ENCODE measurements at regions not wholly inside any gene's neighbourhood (a gene's known extent, or its start where the extent isn't known, plus 50 kb on each side); places are given as distances from the start of the nearest gene placed in this dataset.

GRCh38 chr14:97381309-97381708 is 584.1 kb downstream of the VRK1 start:
- Histone ChIP-seq H3K36me3 (no peaks in the 10 kb centered on the region), H3K4me1 (replicated peaks) (no peaks in the 10 kb centered on the region), H3K9me3 (no peaks in the 10 kb centered on the region), H3K27ac (no peak overlapping the region), H3K27me3 (replicated peaks; ENCODE audit: insufficient read depth) (no peaks in the 10 kb centered on the region), H3K4me3 (no peak overlapping the region)
- intact Hi-C loops (cut with DNase I): no loop called here
- 100% methylated on average over 1 of the region's 1 CpG for WGBS
- no peak for DNase-seq (ENCODE audit: low spot score)
- TF ChIP-seq CTCF (IDR thresholded peaks at IDR 0.05) (no peak), POLR2AphosphoS5 (IDR thresholded peaks at IDR 0.05) (no peak), POLR2A (IDR thresholded peaks at IDR 0.05) (no peak)

- no peaks in the 10 kb centered on the region for H3K9me3 ChIP-seq
- intact Hi-C loops (cut with DNase I): no loop called here
- no peak overlapping the region for H3K27ac ChIP-seq
- DNase-seq (ENCODE audit: low spot score): no peak
- H3K36me3 ChIP-seq: no peaks in the 10 kb centered on the region
- no peaks in the 10 kb centered on the region for H3K27me3 ChIP-seq (replicated peaks; ENCODE audit: insufficient read depth)
- H3K4me3 ChIP-seq: no peak overlapping the region
- H3K4me1 ChIP-seq (replicated peaks): no peaks in the 10 kb centered on the region
- 33% methylated on average over 5 of the region's 5 CpGs for WGBS
- no peak for TF ChIP-seq POLR2A (IDR thresholded peaks at IDR 0.05)
- no peak for TF ChIP-seq CTCF (IDR thresholded peaks at IDR 0.05)
- TF ChIP-seq POLR2AphosphoS5 (IDR thresholded peaks at IDR 0.05): no peak
Observed at GRCh38 chr14:97382616-97383226, 585.5 kb downstream of the VRK1 start.

- intact Hi-C loops (cut with DNase I): no loop called here
- TF ChIP-seq CTCF (IDR thresholded peaks at IDR 0.05): no peak
- no peak for TF ChIP-seq POLR2AphosphoS5 (IDR thresholded peaks at IDR 0.05)
- no peak for TF ChIP-seq POLR2A (IDR thresholded peaks at IDR 0.05)
- Histone ChIP-seq H3K36me3 (no peaks in the 10 kb centered on the region), H3K4me3 (no peak overlapping the region), H3K27me3 (replicated peaks; ENCODE audit: insufficient read depth) (no peaks in the 10 kb centered on the region), H3K27ac (no peak overlapping the region), H3K4me1 (replicated peaks) (no peaks in the 10 kb centered on the region), H3K9me3 (no peaks in the 10 kb centered on the region)
- no peak for DNase-seq (ENCODE audit: low spot score)
- WGBS: 86% methylated on average over 3 of the region's 3 CpGs
Observed at GRCh38 chr14:97385727-97386126, 588.5 kb downstream of the VRK1 start.

GRCh38 chr14:97387252-97387874 is 590.2 kb downstream of the VRK1 start:
- H3K36me3 ChIP-seq: no peaks in the 10 kb centered on the region
- TF ChIP-seq CTCF (IDR thresholded peaks at IDR 0.05) (no peak), POLR2A (IDR thresholded peaks at IDR 0.05) (no peak), POLR2AphosphoS5 (IDR thresholded peaks at IDR 0.05) (no peak)
- intact Hi-C loops (cut with DNase I): no loop called here

GRCh38 chr14:97388408-97388807 is 591.2 kb downstream of the VRK1 start:
- no peaks in the 10 kb centered on the region for H3K27me3 ChIP-seq (replicated peaks; ENCODE audit: insufficient read depth)
- H3K36me3 ChIP-seq: no peaks in the 10 kb centered on the region
- TF ChIP-seq CTCF (IDR thresholded peaks at IDR 0.05) (no peak), POLR2A (IDR thresholded peaks at IDR 0.05) (no peak), POLR2AphosphoS5 (IDR thresholded peaks at IDR 0.05) (no peak)
- no peak for DNase-seq (ENCODE audit: low spot score)
- H3K4me3 ChIP-seq: no peak overlapping the region
- no peaks in the 10 kb centered on the region for H3K9me3 ChIP-seq
- intact Hi-C loops (cut with DNase I): no loop called here
- no peaks in the 10 kb centered on the region for H3K4me1 ChIP-seq (replicated peaks)
- no peak overlapping the region for H3K27ac ChIP-seq
- WGBS: 41% methylated on average over 9 of the region's 9 CpGs

More at GRCh38 chr14:97387252-97387874, 590.2 kb downstream of the VRK1 start:
- no peaks in the 10 kb centered on the region for H3K27me3 ChIP-seq (replicated peaks; ENCODE audit: insufficient read depth)
- H3K4me1 ChIP-seq (replicated peaks): no peaks in the 10 kb centered on the region
- no peak overlapping the region for H3K4me3 ChIP-seq
- 40% methylated on average over 9 of the region's 9 CpGs for WGBS
- H3K9me3 ChIP-seq: no peaks in the 10 kb centered on the region
- no peak overlapping the region for H3K27ac ChIP-seq
- no peak for DNase-seq (ENCODE audit: low spot score)

All from prostate gland (tissue), 2 donors.